Endodermal cell (in vitro differentiated cells): ENCODE measurements at regions not wholly inside any gene's neighbourhood (a gene's known extent, or its start where the extent isn't known, plus 50 kb on each side); places are given as distances from the start of the nearest gene placed in this dataset.

Source experiments
- DNase-seq: peaks from one replicate; pipeline ENCODE4 v3.0.0-alpha.2; 2017
- H3K27ac ChIP-seq: 2 replicates; pipeline ENCODE4 v1.5.1; 2013; ENCODE audit warnings: mild to moderate bottlenecking, low read depth, low read length, moderate library complexity
- H3K27me3 ChIP-seq: 2 replicates; pipeline ENCODE4 v1.6.1; 2013; ENCODE audit warnings: mild to moderate bottlenecking, low read length, moderate library complexity; ENCODE audit not compliant: insufficient read depth, control insufficient read depth, poor library complexity, severe bottlenecking
- H3K36me3 ChIP-seq: 2 replicates; pipeline ENCODE4 v1.7.0; 2013; ENCODE audit warnings: mild to moderate bottlenecking, low read length, moderate library complexity; ENCODE audit not compliant: control insufficient read depth, insufficient read depth
- H3K4me1 ChIP-seq: one replicate; pipeline ENCODE4 v1.7.0; 2013; ENCODE audit warnings: low read length; ENCODE audit not compliant: control insufficient read depth, insufficient read depth
- H3K4me3 ChIP-seq: 2 replicates; pipeline ENCODE4 v1.5.1; 2013; ENCODE audit warnings: mild to moderate bottlenecking, low read length, moderate library complexity
- H3K9ac ChIP-seq: 2 replicates; pipeline ENCODE4 v1.6.1; 2013; ENCODE audit warnings: mild to moderate bottlenecking, low read length, moderate library complexity; ENCODE audit not compliant: poor library complexity, severe bottlenecking; ENCODE audit errors: extremely low read depth
- H3K9me3 ChIP-seq: 2 replicates; pipeline ENCODE4 v1.6.1; 2013; ENCODE audit warnings: mild to moderate bottlenecking, low read length, moderate library complexity; ENCODE audit not compliant: control insufficient read depth
- H3K27ac Mint-ChIP-seq: 2 replicates; pipeline ENCODE4 v1.8.0; 2020; ENCODE audit warnings: mixed read lengths
- H3K27me3 Mint-ChIP-seq: 2 replicates; pipeline ENCODE4 v1.8.0; 2021; ENCODE audit warnings: mild to moderate bottlenecking, mixed read lengths; ENCODE audit not compliant: insufficient read depth
- H3K36me3 Mint-ChIP-seq: 2 replicates; pipeline ENCODE4 v1.8.0; 2020; ENCODE audit warnings: low read depth, mixed read lengths
- H3K4me1 Mint-ChIP-seq: 2 replicates; pipeline ENCODE4 v1.8.0; 2020; ENCODE audit warnings: mixed read lengths
- H3K4me3 Mint-ChIP-seq: 2 replicates; pipeline ENCODE4 v1.8.0; 2020; ENCODE audit warnings: mild to moderate bottlenecking, moderate library complexity, mixed read lengths
- H3K9me3 Mint-ChIP-seq: 2 replicates; pipeline ENCODE4 v1.8.0; 2020; ENCODE audit warnings: mild to moderate bottlenecking, mixed read lengths
- CTCF ChIP-seq: fragments of 200-600 bp; sonication (generic); conservative IDR thresholded peaks from 2 replicates; pipeline ENCODE4 v1.5.0; 2021; ENCODE audit warnings: antibody characterized with exemption, mild to moderate bottlenecking
- WGBS, 2 experiments: methylation state at CpG; one replicate each; pipeline versions ENCODE4 v1.1.5 to v1.1.7; 2013; ENCODE audit warnings: missing lambda C conversion rate in 2 of 2, mixed read lengths in 1 of 2; ENCODE audit not compliant: insufficient coverage in 1 of 2, insufficient read length in 1 of 2; 5-methylcytosine and 5-hydroxymethylcytosine counted together

- no peak overlapping the region for H3K27ac ChIP-seq
- H3K4me1 ChIP-seq, result no peaks in the 10 kb centered on the region
- Mint-ChIP-seq H3K4me1 (no peaks in the 10 kb centered on the region), H3K27ac (no peak overlapping the region), H3K9me3 (no peaks in the 10 kb centered on the region), H3K36me3 (no peaks in the 10 kb centered on the region), H3K4me3 (no peak overlapping the region), H3K27me3 (no peaks in the 10 kb centered on the region)
- H3K36me3 ChIP-seq, result no peaks in the 10 kb centered on the region
- 84 to 87% methylated on average over 13 to 23 of the region's 23 CpGs for whole genome bisulfite sequencing, 2 experiments
- peak; percentile 28 for TF ChIP-seq CTCF
- no peaks in the 10 kb centered on the region for H3K9me3 ChIP-seq
- no peak overlapping the region for H3K9ac ChIP-seq
- H3K27me3 ChIP-seq, result no peaks in the 10 kb centered on the region
- no peak overlapping the region for H3K4me3 ChIP-seq
- peak; percentile 67 for DNase-seq
Measured at GRCh38 chr9:135255033-135255840, 167.8 kb downstream of the OLFM1 start.

- H3K4me1 ChIP-seq, result no peaks in the 10 kb centered on the region
- DNase-seq, result no peak
Measured at GRCh38 chr9:135255841-135256580, 168.5 kb downstream of the OLFM1 start.

More at GRCh38 chr9:135255841-135256580, 168.5 kb downstream of the OLFM1 start:
- Histone ChIP-seq H3K36me3 (no peaks in the 10 kb centered on the region), H3K4me3 (no peak overlapping the region), H3K27me3 (no peaks in the 10 kb centered on the region), H3K9me3 (no peaks in the 10 kb centered on the region), H3K27ac (no peak overlapping the region), H3K9ac (no peak overlapping the region)
- Mint-ChIP-seq H3K36me3 (no peaks in the 10 kb centered on the region), H3K4me3 (no peak overlapping the region), H3K27me3 (peaks cover 4% of the 10 kb centered on the region), H3K27ac (no peak overlapping the region), H3K9me3 (no peaks in the 10 kb centered on the region), H3K4me1 (no peaks in the 10 kb centered on the region)
- WGBS, 2 experiments, result 89 to 98% methylated on average over 13 to 23 of the region's 23 CpGs
- no peak for TF ChIP-seq CTCF
